Stimulated activated CD4-positive, alpha-beta T cell treated with anti-CD3 and anti-CD28 coated beads, Interleukin-12 subunit alpha, Interleukin-12 subunit beta, amount 100 ng/mL, for 4 hours (primary cell): ENCODE measurements at regions not wholly inside any gene's neighbourhood (a gene's known extent, or its start where the extent isn't known, plus 50 kb on each side); places are given as distances from the start of the nearest gene placed in this dataset.

ENCODE experiments used
- DNase-seq: peaks from one replicate; pipeline ENCODE4 v3.0.0-alpha.2; 2020

DNA sequence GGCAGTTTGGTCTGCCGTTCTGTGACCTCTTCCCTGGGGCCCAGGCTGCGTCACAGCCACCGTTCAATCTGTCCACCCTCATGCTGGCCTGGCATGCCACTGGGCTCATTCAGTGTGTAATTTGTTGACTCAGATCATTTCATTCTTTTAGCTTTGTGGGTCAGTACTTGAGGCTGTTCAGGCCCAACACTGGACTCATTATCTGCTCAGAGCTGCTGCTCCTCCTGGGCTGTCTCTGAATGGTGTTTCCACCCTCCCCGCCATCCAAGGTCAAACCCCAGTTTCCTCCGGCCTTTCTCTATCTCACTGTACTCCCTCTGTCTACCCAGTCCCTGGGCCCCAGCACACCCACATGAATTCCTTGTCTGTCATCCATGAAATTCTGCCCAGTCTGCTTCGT, 152.4 kb upstream of the NCK2 start:
- DNase-seq: no peak

DNA sequence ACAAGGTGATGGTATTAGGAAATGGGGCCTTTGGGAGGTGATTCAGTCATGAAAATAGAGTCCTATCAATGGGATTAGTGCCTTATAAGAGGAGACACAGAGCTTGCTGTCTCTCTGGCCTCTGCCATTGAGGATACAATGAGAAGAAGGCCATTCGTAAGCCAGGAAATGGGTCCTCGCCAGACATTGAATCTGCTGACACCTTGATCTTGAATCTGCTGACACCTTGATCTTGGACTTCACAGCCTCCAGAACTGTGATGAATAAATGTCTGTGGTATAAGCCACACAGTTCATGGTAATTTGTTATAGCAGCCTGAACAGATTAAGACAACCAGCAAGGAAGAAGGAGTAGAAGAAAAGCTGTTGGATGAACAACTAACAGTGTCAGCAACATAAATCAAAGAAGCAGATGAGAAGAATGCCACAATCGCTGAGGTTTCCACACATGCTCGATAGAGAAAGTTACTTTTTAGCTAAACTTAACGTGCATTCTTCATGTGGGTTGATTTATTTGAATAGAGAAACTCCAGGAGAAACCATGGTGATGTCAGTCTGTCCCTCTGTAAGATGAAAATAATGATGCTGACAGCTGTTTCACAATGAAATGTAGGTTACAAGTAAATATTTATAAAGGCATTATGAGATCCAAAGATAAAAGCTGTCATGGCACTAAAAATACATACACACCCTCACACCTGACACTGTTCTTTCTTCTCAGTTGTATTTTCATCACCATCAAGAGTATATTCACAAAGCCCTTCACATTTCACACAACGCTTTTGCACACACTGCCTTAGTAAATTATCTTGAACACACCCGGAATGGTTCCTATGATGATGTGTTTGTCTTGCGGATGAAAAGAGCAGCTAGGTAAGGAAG, 153.7 kb upstream of the NCK2 start:
- no peak for DNase-seq

DNA sequence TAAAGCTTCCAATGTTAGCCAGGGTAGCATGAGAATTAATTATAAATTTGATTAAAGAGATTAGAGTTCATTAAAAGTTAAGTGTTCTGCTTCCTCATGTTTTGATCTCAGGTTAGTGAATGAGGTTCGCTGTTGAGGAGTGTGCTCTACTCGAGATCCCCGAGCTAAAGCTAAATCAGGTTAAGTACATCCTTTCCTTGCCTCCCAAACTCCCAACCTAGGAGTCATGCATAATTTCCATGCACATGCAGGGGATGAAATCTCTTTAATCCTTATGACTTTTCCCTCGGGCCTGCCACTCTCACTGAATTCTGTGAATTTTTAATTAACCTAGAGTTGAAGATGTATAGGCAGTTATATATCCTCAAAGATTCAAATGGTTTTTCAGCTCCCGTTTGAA, 156.1 kb upstream of the NCK2 start:
- no peak for DNase-seq

DNA sequence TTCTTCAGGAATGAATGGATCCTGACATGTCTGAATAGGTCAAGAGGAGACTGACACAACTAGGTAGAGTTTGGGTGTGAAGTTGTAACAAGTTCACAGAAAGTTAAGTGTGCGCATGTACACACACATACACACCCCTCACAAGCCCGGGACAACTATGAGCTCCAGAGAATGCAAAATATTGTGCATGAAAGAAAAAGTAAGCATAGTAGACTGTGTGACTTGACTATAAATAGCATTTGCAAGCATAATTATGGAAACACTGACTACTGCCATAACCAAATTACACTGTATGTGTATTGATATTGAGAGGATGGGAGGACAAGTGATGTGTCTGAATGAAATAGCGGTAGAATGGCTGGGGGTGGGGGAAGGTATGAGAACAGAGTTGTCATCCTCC, 157.1 kb upstream of the NCK2 start:
- DNase-seq: no peak

DNA sequence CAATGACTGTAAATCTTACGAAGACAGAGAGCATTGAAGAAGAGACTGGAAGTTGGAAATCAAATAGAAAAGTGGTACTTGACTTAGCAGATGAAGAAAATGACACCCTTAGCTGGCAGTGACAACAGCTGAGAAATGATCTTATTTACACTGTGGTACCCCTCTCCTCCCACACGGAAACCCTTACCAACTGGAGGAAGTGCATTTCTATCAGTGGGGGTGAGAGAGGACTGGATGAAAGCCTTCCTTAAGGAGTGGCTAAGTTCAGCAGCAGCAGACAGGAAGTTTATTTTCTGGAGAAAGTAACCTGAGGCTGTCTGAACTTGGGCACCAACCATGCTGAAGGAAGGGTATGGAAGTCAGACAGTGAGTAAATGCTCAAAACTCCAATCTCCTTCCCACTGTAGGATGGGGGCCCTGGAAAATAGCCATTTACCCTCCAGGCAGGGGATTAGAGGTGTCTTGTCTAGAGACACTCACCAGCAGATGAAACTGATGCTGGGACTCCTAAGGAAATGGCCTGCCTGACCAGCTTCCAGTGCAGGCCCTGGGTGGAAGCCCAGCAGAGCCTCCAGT, 160.2 kb upstream of the NCK2 start:
- no peak for DNase-seq

DNA sequence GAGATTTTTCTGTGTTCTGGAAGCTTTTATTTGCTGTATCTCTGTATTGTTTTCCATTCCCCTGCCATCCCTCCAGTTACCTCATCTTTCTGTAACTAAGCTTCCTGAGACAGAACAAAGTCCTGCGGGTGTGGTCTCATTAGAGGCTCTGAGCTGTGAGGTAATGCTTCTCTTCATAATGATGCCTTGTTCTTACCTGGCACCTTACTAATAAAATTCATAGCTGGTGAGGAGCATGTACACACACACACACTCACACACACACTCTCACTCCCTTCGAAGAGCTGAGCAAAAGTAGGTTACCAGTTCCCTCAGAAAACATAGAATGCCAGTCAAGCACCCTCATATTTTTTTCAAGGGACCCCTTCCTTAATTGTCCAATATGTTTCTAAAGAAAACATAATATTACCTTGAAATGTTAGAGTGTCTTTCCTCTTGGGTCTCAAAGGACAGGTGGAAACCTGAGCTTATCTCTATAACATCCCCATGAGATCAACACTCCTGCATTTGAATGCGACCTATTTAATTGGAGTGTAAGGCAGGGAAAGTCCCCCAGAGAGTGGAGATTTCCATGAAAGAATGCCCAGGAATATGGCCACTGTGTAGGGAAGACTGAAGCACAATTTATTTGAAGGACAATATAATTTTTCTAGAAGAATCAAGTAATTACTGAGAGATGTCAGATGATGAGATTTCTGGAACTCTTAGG, 161.6 kb upstream of the NCK2 start:
- DNase-seq: no peak

DNA sequence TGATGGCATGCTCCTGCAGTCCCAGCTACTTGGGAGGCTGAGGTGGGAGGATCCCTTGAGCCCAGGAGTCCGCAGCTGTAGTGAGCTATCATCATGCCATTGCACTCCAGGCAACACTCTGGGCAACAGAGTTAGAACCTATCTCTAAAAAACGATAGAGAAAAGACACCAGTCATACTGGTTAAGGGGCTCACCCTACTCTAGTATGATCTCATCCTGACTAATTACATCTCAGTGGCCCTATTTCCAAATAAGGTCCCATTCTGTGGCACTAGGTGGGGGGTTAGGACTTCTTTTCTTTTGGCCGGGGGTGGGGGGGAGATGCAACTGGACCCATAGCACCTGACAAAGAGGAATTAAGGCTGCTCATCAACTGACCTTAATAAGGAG, 163.2 kb upstream of the NCK2 start:
- no peak for DNase-seq

DNA sequence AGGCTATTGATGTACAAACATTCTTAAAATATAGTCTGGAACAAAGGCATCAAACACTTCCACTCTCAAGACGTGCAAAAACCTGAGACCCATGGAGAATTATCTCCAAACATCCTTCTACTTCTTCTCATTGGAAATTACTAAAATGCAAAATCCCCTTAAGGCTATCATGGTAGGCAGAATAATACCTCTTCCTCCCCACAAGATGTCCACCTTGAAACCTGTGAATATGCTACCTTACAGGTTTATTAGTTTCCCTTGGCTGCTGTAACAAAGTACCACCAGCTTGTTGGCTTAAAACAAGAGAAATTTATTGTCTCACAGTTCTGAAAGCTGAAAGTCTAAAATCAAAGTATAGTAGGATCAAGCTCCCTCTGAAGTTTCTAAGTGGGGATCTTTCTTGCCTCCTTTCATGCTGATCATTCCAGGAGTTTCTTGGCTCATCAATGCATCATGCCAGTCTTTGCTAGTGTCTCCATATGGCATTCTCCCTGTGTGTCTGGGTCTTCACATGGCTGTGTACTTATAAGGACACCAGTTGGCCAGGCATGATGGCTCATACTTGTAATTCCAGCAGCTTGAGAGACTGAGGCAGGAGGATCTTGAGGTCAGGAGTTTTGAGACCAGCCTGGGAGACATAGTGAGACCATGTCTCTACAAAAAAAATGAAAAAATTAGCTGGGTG, 163.7 kb upstream of the NCK2 start:
- DNase-seq: no peak

DNA sequence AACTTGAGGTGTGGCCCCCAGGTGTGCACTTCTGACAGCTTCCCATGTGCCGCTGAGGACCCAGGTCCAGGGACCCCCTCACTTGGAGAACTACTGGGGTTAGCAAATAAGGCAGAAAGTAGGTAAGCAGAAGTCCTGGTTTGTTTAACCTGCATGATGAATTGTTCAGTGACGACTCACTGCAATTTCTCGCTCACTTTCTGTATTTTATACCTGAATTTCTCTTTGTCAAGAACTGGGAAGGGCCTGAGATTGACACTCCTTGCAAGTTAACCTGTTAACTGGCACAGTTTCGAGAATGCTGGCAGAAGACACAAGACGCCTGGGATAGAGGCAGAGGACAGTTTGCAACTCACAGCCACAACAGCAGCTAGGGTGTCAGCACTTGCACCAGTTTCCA, 164.5 kb upstream of the NCK2 start:
- no peak for DNase-seq

DNA sequence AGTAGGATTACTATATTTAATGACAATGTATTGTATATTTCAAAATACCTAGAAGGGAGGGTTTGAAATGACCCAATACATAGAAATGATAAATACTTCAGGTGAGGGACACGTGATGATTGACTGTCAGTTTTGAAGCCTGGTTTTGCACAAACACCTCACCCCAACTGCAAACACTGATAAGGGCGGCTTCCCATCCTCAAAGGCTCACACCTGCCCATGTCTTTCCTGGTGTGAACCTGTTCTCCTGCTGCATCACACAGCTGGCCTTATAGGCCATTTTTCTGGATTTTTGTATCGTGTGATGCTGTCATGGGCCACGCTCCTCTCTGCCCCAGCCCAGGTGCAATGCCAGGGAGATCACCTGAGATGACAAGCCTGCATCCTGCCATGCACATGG, 166.5 kb upstream of the NCK2 start:
- DNase-seq: no peak

DNA sequence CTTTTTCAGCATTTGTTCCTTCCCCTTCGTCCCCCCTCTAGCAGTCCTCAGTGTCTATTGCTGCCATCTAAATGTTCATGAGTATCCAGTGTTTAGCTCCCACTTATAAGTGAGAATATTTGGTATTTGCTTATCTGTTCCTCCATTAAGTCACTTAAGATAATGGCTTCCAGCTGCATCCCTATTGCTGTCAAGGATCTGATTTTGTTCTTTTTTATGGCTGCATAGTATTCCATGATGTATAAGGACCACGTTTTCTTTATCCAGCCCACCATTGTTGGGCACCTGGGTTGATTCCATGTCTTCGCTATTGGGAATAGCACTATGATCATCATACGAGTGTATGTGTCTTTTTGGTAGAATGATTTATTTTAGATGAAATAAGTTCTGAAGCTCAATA, 166.9 kb upstream of the NCK2 start:
- DNase-seq: no peak

DNA sequence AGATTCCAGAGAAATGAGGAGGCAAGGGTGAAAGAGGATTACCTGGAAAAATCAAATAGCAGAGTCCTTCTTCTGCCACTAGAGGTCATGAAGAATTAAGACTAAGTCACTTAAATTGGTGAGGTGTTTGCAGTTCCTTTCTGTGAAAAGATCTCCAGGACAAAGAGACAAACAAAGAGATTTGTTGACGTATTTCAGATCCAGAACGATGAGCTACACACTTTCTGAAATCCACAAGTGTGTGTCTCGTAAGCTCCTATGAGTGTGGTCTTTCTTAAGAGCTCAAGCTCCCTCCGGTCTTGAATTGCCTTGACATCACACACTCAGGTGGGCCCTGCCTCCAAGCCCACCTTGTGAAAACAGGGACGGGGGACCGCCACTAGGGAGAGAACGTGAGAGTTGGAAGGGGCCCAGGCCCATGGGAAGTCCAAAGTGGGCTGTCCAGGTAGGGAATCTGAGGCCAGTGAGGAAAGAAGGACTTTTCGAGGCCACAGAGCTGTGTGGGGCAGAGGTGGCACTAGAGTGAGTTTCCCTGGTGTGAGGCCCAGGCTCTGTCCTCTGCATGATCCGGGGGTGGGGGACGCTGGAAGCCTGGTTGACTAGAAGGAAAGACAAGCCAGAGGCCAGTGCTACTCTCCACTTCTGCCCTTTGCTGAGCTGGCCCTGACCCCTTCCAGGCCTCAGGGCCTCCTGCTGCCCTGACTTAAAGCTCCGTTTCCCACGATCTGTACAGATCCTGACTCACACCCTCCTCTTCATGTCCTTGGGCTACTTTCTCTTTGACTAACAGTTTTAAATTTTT, 168.1 kb upstream of the NCK2 start:
- DNase-seq: peak; percentile 1

DNA sequence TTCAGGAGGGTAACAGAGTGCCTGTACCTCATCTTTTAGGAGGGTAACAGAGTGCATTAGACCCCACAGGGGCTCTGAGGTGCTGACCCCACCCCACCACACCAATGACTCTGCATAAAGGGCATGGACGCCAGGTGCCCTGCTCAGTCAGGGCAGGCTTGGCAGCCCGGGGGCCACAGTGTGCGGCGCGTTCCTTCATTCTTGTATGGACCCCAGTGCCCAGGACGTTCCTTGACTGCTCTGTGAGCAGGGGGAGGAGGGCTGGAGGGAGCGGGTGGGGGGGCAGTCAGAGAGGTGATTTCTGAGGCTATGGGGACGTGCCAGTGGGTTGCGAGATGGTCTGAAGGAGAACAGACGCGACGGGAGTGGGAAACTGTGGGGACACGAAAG, 168.7 kb upstream of the NCK2 start:
- no peak for DNase-seq

DNA sequence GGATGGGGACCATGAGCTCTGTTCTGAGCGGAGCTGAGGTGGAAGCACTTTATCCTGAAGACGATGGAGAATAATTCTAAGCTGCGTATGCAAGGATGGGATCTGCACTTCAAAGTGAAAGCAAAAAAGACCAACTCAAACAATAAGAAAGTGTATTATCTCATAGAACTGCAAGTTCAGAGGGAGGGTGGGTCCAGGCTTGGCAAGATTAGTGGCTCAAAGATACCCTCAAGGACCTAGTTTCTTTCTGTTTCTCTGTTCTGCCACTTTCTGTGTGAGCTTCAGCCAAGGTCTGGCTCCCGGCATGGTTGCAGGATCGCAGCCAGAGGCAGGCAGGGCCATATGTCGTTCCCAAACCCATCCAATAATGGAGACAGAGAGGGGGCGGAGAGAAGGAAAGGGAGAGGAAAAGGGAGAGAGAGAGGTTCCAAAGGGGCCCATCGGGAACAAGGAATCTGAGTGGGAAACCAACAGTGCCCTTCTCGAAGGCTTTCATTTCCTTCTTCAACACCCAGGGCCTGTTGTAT, 169.2 kb upstream of the NCK2 start:
- no peak for DNase-seq

DNA sequence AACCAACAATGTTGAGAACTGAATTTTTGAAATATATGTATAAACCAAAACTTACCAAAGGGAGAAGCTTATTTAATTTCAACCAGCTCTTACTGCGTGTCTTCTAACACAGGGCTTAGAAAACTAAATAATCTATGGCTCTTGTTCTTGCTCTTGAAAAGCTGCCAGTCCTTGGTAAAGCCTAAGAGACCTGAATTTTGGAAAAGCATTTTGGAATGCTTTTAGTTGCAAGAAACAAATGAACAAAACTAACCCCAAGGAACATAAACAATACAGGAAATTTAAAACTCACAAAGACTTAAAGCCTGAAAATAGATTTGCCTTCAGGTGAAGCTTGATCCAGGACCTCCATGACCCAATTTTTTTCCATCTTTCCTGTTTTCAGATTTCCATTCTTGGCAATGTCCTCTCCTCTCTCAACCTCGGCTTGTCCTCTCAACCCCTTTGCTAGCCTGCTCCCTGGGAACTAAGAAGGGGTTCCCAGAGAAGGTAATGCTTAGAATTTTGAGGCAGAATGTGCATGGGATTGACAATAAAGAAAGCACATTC, 169.8 kb upstream of the NCK2 start:
- no peak for DNase-seq

DNA sequence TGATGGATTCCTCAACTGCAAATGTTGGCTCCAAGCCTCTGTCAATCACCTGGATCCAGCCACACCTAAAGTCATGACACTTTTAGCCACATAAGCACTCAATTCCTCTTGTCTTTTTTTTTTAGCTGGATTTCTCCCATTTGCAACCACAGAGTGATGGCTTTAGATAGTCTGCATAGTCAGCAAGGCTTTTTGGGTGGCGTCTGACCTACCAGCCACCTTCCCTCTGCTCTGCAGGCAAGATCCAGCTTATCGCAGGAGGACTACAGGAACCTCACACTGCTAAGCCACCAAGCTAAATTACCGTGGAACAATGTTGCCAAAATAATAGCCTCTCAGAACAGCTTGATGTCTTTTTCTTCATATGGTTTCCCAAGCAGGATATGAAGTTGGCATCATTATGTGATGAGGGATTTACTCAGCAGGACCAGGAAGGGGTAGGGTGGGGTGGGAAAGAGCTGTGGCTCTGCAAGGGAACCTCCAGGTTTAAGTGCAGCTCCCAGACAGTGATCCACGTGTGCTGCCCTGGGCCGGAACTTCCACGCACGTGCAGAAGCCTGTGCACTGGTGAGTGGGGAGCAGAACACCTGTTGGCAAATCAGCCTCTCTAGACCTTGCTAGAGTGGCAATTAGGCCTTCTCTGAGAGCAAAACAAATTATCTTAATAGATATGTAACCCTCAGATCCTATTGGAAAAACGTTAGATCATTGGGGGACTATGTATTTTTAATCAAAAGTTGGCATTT, 170.6 kb upstream of the NCK2 start:
- DNase-seq: no peak

DNA sequence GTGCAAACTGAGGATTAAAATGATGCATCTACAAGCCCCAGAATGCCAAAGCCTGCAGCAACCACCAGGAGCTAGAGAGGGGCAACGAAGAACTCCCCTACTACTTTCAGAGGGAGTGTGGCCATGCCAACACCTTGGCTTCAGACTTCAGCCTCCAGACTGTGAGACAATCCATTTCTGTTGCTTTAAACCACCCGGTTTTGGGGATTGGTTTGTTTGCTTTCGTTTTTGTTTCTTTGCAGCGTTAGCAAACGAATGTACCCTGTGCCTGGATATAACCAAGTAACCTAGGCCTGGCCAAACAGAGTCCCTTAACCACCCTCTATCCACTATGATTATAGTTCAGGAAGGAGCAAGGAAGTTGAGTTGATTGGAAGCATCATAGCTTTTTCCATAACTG, 171.2 kb upstream of the NCK2 start:
- no peak for DNase-seq

DNA sequence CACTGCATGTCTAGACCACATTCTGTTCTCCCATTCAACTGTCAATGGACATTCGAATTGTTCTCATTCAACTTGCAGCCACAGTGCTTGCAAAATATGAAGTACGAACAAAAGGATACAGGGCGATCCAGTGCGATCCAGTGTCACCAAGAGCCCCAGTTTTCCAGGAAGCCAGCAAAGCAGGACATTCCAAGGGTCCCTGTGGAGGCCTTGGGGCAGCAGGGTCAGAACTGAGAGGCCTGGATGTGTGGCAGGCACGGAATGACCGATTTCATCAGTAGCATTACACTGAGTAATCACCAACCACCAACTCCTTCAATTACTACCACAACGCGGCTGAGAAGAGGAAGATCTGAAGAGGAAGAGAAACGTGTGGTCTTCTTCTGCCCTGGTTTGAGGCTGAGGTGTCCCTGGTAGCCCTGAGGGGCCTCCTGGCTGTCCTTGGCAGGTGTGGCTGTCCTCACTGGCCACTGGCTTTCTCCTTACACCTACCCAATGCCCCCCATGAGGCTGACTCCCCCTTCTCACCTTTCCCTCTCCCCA, 172.7 kb upstream of the FHL2 start:
- DNase-seq: no peak

DNA sequence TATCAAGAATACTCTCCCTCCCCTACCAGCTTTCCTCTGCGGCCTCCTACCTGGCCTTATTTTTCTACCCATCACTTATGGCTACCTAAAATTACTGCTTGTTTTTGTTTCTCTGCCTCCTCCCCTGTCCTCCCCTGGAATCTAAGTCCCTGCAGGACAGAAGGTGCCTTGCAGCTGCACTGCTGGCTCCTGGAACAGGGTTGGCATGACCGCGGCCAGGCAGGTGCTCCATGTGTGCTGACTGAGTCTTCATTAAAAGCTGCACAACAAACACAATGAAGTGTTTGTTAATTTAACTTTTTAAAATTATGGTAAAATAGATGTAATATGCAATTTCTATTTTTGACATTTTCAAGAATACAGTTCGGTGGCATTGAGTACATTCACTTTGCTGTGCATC, 171.9 kb upstream of the FHL2 start:
- no peak for DNase-seq

DNA sequence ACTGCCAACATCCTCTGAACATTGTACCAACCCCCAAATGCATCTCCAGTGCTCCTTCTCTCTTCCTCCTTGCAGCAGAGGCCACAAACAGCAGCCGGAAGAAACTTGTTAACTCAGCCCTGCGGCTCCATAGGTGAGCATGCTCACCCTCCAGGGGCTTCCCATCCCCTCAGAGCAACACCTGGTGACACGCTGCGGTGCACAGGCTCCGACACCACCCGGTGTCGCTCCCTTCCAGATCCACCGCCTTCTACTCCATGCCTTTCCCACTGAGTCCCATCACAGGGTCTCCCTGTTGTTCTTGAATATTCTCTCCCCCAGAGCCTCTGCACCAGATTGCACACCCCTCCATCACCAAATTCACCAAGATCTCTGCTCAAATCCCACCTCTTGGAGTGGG, 171.5 kb upstream of the FHL2 start:
- no peak for DNase-seq

DNA sequence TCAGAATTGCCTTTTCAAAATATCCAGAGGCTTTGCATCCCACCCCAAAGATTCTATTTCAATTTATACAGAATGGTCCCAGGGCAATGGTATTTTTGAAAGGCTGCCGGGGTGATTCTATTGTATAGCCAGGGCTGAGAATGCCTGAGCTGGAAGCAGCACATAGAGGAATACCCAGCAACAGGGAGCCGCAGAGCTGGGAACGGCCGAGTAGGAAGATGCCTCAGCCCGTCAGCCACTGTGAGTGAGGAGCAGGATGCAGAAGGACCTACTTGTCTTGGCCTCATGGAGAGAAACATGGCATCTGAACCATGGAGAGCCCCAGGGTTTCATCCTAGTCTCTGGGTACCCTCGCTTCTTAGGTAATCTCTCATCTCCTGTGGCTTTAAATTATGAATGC, 170.8 kb upstream of the FHL2 start:
- no peak for DNase-seq
